Stimulated activated CD8-positive, alpha-beta memory T cell treated with anti-CD3 and anti-CD28 coated beads, Interleukin-15, amount 100 ng/mL, for 24 hours (primary cell): ENCODE measurements at regions not wholly inside any gene's neighbourhood (a gene's known extent, or its start where the extent isn't known, plus 50 kb on each side); places are given as distances from the start of the nearest gene placed in this dataset.

Source experiments
- DNase-seq: peaks from one replicate; pipeline ENCODE4 v3.0.0-alpha.2; 2020; ENCODE audit warnings: low read depth

DNA sequence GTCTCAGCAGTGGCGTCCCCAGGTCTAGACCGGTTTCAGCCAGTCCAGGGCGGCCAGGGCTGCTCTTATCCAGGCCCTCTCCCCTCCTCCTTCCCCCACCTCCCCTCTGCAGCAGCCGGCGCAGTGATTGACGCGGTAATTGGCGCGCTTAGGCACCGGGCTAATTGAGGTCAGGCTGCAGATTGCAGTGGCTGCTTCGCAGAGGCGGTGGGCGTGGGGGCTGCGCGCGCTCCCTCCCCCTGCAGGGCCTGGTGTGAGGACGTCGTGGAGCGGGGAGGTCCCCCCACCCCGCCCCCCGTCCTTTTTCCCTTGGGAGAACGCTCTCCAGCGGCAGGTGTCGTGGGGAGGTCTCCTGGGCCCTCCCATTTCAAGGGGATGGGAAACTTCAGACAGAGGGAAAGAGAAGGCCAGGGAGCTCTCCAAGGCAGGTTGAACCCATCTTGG is 70.4 kb upstream of the BLCAP start:
- DNase-seq = no peak

- DNase-seq = no peak
Measured at GRCh38 chr20:37596890-37597536, 69.3 kb upstream of the BLCAP start.

DNA sequence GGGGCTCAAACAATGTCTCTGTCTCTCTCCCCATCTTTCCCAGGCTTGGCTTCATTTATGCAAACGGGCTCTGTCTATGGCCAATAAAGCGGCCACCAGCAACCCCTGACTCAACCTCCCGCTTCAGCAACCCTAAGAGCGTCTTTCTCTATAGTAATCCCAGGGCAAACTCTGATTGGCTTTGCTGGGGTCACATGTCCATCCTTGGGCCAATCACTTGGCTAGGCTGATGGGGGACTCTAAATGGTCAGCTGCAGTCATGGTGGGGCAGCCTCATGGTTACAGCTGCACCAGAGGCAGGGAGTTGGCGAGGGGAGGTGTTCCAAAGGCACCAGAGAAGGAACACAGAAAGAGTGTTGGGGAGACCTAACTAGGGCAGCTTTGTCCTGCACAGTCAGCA is 68.5 kb upstream of the BLCAP start:
- no peak for DNase-seq

GRCh38 chr20:37593710-37594109 is 66.0 kb upstream of the BLCAP start:
- no peak for DNase-seq

DNA sequence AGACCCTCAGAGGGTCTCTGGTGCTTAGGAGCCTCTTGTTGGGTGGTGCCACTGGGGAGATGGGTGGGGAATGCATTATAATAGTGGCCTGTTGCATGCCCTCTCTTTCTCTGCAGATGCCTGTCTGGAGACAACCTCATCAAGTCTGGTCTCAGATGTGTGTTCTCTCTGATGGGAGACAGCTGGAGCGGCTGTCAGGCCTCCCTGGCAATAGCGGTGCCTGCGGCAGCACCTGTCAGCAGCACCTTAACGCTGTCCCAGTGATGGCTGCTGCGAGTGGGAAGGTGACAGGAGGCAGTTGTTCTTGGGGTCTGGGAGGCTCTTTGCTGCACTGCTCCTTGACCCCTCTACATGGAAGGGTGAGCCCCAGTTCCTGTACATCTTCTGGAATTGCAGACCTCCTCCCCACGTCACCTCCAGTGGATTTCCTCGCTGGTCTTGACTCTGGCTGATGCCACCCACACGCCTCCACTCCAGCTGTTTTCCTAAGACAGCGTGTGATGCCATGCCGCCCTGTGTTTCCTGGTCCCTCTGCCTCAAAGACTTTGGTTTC is 63.3 kb upstream of the BLCAP start:
- DNase-seq = no peak

GRCh38 chr20:37586078-37586477 is 58.4 kb upstream of the BLCAP start:
- DNase-seq = no peak

- no peak for DNase-seq
Measured at GRCh38 chr20:37584238-37584807, 56.6 kb upstream of the BLCAP start.

DNA sequence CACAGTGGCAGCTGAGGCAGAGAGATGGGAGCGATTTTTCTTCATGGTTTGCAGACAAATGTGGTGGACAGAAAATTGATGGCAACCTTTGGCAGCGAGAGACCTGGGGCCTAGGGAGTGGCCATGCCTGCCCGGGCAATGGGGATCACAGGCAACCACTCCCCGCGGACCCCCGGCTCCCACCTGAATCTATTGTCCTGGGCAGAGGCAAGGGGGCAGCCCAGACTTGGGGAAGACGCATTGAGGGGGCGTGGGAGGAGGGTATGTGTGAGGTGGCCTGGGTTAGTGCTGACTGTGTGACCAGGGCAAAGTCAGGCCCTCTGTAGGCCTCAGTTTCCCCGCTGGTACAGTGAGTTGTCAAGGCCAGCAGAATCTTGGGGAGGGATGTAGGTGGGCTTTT is 53.6 kb upstream of the BLCAP start:
- DNase-seq = no peak

GRCh38 chr20:37580069-37580468 is 52.4 kb upstream of the BLCAP start:
- no peak for DNase-seq

GRCh38 chr20:37579106-37579505 is 51.4 kb upstream of the BLCAP start:
- no peak for DNase-seq

DNA sequence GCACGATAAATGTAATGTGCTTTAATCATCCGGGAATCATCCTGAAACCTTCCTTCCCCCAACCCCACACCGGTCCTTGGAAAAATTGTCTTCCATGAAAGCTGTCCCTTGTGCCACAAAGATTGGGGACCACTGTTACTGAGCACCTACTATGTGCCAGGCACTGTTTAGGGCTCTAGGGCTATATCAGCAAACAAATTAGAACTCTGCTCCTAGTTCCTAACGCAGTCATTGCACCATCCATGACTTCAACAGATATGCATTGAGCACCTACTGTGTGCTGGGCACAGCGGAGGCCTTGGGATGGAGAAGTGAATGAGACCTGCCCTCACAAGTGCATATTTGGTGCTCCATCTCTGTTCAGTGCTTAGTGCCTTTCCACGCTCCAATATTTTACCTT is 50.3 kb upstream of the BLCAP start:
- DNase-seq = no peak
